Progenitor cell of endocrine pancreas (in vitro differentiated cells): ENCODE measurements at regions not wholly inside any gene's neighbourhood (a gene's known extent, or its start where the extent isn't known, plus 50 kb on each side); places are given as distances from the start of the nearest gene placed in this dataset.

ENCODE experiments used
- DNase-seq: peaks from one replicate; pipeline ENCODE4 v3.0.0; 2021; ENCODE audit warnings: low spot score; ENCODE audit not compliant: unreplicated experiment
- H3K27ac Mint-ChIP-seq: 2 replicates; pipeline ENCODE4 v1.8.0; 2021; ENCODE audit warnings: mild to moderate bottlenecking, moderate library complexity, mixed read lengths
- H3K27me3 Mint-ChIP-seq: 2 replicates; pipeline ENCODE4 v1.8.0; 2021; ENCODE audit warnings: mixed read lengths
- H3K36me3 Mint-ChIP-seq: 2 replicates; pipeline ENCODE4 v1.8.0; 2022; ENCODE audit warnings: mixed read lengths; ENCODE audit not compliant: insufficient read depth
- H3K4me1 Mint-ChIP-seq: 2 replicates; pipeline ENCODE4 v1.8.0; 2021; ENCODE audit warnings: low read depth, mixed read lengths
- H3K4me3 Mint-ChIP-seq: 2 replicates; pipeline ENCODE4 v1.8.0; 2021; ENCODE audit warnings: low read depth, mild to moderate bottlenecking, moderate library complexity, mixed read lengths
- H3K9me3 Mint-ChIP-seq: 2 replicates; pipeline ENCODE4 v1.8.0; 2021; ENCODE audit warnings: low read depth, mixed read lengths
- TF ChIP-seq, protein P1 (sequence below): fragments of 200-600 bp; sonication (generic); IDR thresholded peaks from one replicate; pipeline ENCODE4 v1.5.0; 2021; ENCODE audit warnings: antibody characterized with exemption, mild to moderate bottlenecking; ENCODE audit not compliant: unreplicated experiment

DNA sequence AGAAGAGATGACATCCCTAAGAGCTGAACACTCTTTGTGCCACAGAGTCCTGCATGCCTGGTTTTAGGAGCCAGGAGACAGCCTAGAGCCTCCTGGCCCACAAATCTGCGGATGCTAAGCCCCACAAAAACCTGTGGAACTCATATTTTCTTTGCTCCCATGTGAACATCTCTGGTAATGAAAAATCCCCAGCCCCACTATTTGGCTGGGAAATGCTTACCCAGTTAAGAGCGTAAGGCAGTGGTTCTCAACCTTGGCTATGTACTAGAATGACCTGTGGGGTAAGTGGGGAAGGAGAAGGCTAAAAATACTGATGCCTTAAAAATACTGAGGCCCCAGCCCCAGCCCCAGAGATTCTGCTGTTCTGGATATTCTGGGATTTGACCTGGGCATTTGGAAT, 208.1 kb downstream of the EN1 start:
- Mint-ChIP-seq H3K4me3 (no peak overlapping the region), H3K4me1 (peaks cover 3% of the 10 kb centered on the region), H3K36me3 (no peaks in the 10 kb centered on the region), H3K27me3 (peaks cover 35% of the 10 kb centered on the region), H3K27ac (no peak overlapping the region), H3K9me3 (no peaks in the 10 kb centered on the region)
- no peak for DNase-seq
- TF ChIP-seq, protein P1, sequence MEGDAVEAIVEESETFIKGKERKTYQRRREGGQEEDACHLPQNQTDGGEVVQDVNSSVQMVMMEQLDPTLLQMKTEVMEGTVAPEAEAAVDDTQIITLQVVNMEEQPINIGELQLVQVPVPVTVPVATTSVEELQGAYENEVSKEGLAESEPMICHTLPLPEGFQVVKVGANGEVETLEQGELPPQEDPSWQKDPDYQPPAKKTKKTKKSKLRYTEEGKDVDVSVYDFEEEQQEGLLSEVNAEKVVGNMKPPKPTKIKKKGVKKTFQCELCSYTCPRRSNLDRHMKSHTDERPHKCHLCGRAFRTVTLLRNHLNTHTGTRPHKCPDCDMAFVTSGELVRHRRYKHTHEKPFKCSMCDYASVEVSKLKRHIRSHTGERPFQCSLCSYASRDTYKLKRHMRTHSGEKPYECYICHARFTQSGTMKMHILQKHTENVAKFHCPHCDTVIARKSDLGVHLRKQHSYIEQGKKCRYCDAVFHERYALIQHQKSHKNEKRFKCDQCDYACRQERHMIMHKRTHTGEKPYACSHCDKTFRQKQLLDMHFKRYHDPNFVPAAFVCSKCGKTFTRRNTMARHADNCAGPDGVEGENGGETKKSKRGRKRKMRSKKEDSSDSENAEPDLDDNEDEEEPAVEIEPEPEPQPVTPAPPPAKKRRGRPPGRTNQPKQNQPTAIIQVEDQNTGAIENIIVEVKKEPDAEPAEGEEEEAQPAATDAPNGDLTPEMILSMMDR: no peak

DNA sequence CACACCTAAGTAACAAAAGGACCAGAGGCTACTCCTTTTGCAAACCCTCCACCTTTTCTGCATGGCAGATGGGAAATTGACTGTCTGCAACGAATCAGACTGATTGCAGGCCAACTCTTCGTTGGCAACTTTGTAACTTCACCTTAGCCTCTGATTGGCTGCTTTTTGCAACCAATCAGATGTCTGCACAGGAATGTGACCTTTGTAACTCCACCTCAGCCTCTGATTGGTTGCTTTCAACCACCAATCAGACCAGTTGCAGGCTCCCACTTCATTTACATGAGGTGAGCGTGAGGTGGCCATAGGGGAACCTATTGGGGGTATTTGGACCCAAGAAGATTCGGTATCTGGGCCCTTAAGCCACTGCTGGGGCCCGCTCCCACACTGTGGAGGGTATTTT, 209.0 kb downstream of the EN1 start:
- TF ChIP-seq, protein P1: no peak
- H3K27ac Mint-ChIP-seq: no peak overlapping the region
- peaks cover 32% of the 10 kb centered on the region for H3K27me3 Mint-ChIP-seq
- H3K36me3 Mint-ChIP-seq: no peaks in the 10 kb centered on the region
- no peak overlapping the region for H3K4me3 Mint-ChIP-seq
- H3K9me3 Mint-ChIP-seq: no peaks in the 10 kb centered on the region
- peaks cover 3% of the 10 kb centered on the region for H3K4me1 Mint-ChIP-seq
- no peak for DNase-seq

DNA sequence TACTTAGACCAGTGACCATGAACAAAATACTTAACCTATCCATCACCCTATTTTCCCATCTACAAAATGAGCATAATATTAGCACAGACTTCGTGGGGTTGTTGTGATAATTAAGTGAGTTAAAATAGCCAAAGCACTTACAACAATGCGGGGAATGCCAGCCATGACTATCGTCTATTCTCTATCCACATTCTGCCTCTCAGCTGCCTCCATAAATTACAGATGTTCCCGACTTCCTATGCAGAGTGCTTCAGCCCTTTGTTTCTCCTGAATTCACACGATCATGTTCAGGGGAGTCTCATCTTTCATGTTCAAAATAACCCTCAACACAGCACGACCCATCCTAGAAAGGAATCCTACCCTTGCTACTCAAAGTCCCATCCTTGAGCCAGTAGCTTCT, 211.6 kb downstream of the EN1 start:
- Mint-ChIP-seq H3K36me3 (no peaks in the 10 kb centered on the region), H3K27me3 (peaks cover 31% of the 10 kb centered on the region), H3K4me1 (peaks cover 3% of the 10 kb centered on the region), H3K27ac (no peak overlapping the region), H3K9me3 (no peaks in the 10 kb centered on the region), H3K4me3 (no peak overlapping the region)
- TF ChIP-seq, protein P1: no peak
- DNase-seq: no peak

DNA sequence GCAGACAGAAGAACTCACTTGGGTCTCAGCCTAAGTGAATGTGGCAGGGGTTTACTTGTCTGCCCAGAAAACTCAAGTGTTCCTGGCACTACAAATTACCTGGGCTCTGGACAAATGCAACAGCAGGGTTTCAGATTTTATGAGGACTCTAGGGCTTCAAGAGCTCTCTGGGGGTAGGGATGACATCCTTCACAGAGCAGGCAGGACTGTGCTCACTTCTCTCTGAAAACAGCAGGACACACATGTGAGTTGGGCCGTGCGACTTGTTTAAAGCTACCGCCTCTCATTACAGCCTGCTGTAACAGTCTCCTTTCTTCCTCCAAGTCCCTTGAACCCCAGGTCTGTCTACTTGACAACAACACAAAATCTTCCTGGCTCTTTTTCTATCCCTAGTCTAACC, 212.6 kb downstream of the EN1 start:
- Mint-ChIP-seq H3K27ac (no peak overlapping the region), H3K4me1 (peaks cover 3% of the 10 kb centered on the region), H3K9me3 (no peaks in the 10 kb centered on the region), H3K4me3 (no peak overlapping the region), H3K36me3 (no peaks in the 10 kb centered on the region), H3K27me3 (peaks cover 26% of the 10 kb centered on the region)
- DNase-seq: no peak
- TF ChIP-seq, protein P1: no peak

DNA sequence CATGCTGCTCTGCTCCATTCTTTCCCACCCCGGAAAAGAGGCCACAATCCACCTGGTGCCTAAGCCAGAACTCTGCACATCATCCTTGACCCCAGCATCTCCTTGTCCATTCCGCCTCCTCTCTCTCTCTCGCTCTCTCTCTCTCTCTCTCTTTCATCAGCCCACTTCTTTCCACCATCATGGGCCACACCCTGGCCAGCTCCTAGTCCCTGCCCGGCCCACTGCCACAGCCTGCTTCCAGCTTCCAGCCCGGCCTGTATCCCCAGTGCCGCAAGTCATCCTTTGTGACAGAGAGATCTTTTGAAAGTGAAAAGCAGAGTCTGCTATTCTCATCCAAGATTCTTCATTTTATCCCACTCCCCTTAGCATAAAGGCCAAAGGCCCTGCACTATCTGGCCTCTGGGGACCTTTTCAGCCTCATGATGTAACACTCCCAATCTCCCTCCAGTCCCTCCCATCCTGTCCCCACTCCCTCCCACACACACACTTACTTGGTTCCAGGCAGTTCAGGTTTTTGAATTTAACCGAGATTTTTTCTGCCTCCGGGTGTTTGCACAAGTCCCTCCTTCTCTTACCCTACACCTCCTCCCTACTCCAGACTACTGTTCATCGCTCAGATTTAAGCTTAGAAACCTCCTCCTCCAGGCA, 214.0 kb downstream of the EN1 start:
- TF ChIP-seq, protein P1: no peak
- no peak for DNase-seq
- Mint-ChIP-seq H3K36me3 (no peaks in the 10 kb centered on the region), H3K27ac (no peak overlapping the region), H3K4me3 (no peak overlapping the region), H3K9me3 (no peaks in the 10 kb centered on the region), H3K4me1 (no peaks in the 10 kb centered on the region), H3K27me3 (peaks cover 24% of the 10 kb centered on the region)
